Middle frontal gyrus (tissue), 1 donor: ENCODE measurements at regions not wholly inside any gene's neighbourhood (a gene's known extent, or its start where the extent isn't known, plus 50 kb on each side); places are given as distances from the start of the nearest gene placed in this dataset.

Experiments
- DNase-seq: peaks from one replicate; pipeline ENCODE4 v3.0.0-alpha.2; 2015; ENCODE audit warnings: low spot score; ENCODE audit errors: extremely low spot score

GRCh38 chr6:133752129-133752528 lies 136.8 kb upstream of the TCF21 start:
- no peak for DNase-seq

- no peak for DNase-seq
These were observed 135.2 kb upstream of the TCF21 start for GRCh38 chr6:133753756-133754155.

- DNase-seq, result no peak
These were observed 134.6 kb upstream of the TCF21 start for GRCh38 chr6:133754298-133754697.

- no peak for DNase-seq
These were observed 132.7 kb upstream of the TCF21 start for GRCh38 chr6:133756078-133756695.

GRCh38 chr6:133757335-133757734 lies 131.6 kb upstream of the TCF21 start:
- no peak for DNase-seq

GRCh38 chr6:133758815-133759335 lies 130.0 kb upstream of the TCF21 start:
- no peak for DNase-seq

- no peak for DNase-seq
These were observed 129.4 kb upstream of the TCF21 start for GRCh38 chr6:133759524-133759923.

GRCh38 chr6:133761706-133762105 lies 127.2 kb upstream of the TCF21 start:
- DNase-seq, result no peak

GRCh38 chr6:133764008-133764753 lies 124.7 kb upstream of the TCF21 start:
- no peak for DNase-seq

- no peak for DNase-seq
These were observed 124.1 kb upstream of the TCF21 start for GRCh38 chr6:133764754-133765208.

GRCh38 chr6:133767357-133767970 lies 121.4 kb upstream of the TCF21 start:
- no peak for DNase-seq

GRCh38 chr6:133768656-133769295 lies 120.1 kb upstream of the TCF21 start:
- no peak for DNase-seq

- DNase-seq, result no peak
These were observed 119.5 kb upstream of the TCF21 start for GRCh38 chr6:133769463-133769862.

- no peak for DNase-seq
These were observed 116.3 kb upstream of the TCF21 start for GRCh38 chr6:133772567-133772966.

- no peak for DNase-seq
These were observed 115.1 kb upstream of the TCF21 start for GRCh38 chr6:133773776-133774175.

- no peak for DNase-seq
These were observed 114.6 kb upstream of the TCF21 start for GRCh38 chr6:133774356-133774755.

GRCh38 chr6:133778414-133779130 lies 110.3 kb upstream of the TCF21 start:
- DNase-seq, result no peak

GRCh38 chr6:133779916-133780695 lies 108.8 kb upstream of the TCF21 start:
- DNase-seq, result no peak

GRCh38 chr6:133786016-133786415 lies 102.9 kb upstream of the TCF21 start:
- no peak for DNase-seq

- DNase-seq, result no peak
These were observed 101.8 kb upstream of the TCF21 start for GRCh38 chr6:133787122-133787521.
